H1 (cell line): ENCODE measurements at regions not wholly inside any gene's neighbourhood (a gene's known extent, or its start where the extent isn't known, plus 50 kb on each side); places are given as distances from the start of the nearest gene placed in this dataset.

ENCODE experiments used
- CHD2 ChIP-seq: IDR thresholded peaks from 2 replicates; pipeline ENCODE4 v1.6.1; 2012; ENCODE audit warnings: low read length, improper control_type of control experiment
- CTCF ChIP-seq, 3 experiments: IDR thresholded peaks; 1 replicate in 2 of 3; 2 replicates in 1 of 3; pipeline versions ENCODE4 v1.5.1 to v1.6.1; 2011; ENCODE audit warnings: low read length in 3 of 3, mild to moderate bottlenecking in 3 of 3, inconsistent platforms in 2 of 3, low read depth in 1 of 3, moderate library complexity in 1 of 3; ENCODE audit not compliant: insufficient read depth in 1 of 3; ENCODE audit errors: control extremely low read depth in 1 of 3
- JUND ChIP-seq: IDR thresholded peaks from 2 replicates; pipeline ENCODE4 v1.6.1; 2011; ENCODE audit warnings: mild to moderate bottlenecking, improper control_type of control experiment, low read length
- SIN3A ChIP-seq, 2 experiments: IDR thresholded peaks in 1 of 2; conservative IDR thresholded peaks in 1 of 2; 2 replicates each; pipeline ENCODE4 v1.6.1; 2011 to 2012; ENCODE audit warnings: low read length in 2 of 2, improper control_type of control experiment in 1 of 2, low read depth in 1 of 2, mild to moderate bottlenecking in 1 of 2
- YY1 ChIP-seq: IDR thresholded peaks from 2 replicates; pipeline ENCODE4 v1.6.1; 2011; ENCODE audit warnings: low read depth, mild to moderate bottlenecking, low read length
- TF ChIP-seq, protein P1 (sequence below): IDR thresholded peaks from 2 replicates; pipeline ENCODE4 v1.6.1; 2011; ENCODE audit warnings: low read length, improper control_type of control experiment

GRCh38 chr10:52491246-52491995 is 177.3 kb downstream of the DKK1 start (continued):
- no peak for TF ChIP-seq CTCF (IDR thresholded peaks at IDR 0.05; ENCODE audit: control extremely low read depth in 1 of 3, insufficient read depth in 1 of 3, low read depth in 1 of 3, low read length in 3 of 3)
- TF ChIP-seq, protein P1, sequence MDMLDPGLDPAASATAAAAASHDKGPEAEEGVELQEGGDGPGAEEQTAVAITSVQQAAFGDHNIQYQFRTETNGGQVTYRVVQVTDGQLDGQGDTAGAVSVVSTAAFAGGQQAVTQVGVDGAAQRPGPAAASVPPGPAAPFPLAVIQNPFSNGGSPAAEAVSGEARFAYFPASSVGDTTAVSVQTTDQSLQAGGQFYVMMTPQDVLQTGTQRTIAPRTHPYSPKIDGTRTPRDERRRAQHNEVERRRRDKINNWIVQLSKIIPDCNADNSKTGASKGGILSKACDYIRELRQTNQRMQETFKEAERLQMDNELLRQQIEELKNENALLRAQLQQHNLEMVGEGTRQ, result no peak
- no peak for TF ChIP-seq YY1
- TF ChIP-seq SIN3A (conservative IDR thresholded peaks at IDR 0.05 in 1 of 2, IDR thresholded peaks at IDR 0.05 in 1 of 2; ENCODE audit: low read depth in 1 of 2, low read length in 2 of 2), result no peak
- no peak for TF ChIP-seq CHD2
- no peak for TF ChIP-seq JUND
- TF ChIP-seq, all 59 proteins: peak for 0
